Activated CD4-positive, alpha-beta memory T cell treated with anti-CD3 and anti-CD28 coated beads for 36 hours (primary cell): ENCODE measurements at regions not wholly inside any gene's neighbourhood (a gene's known extent, or its start where the extent isn't known, plus 50 kb on each side); places are given as distances from the start of the nearest gene placed in this dataset.

Experiments used
- CTCF ChIA-PET: fragments of 350-600 bp; sonication (Branson Sonifier 250); formaldehyde crosslinking; loops from one replicate; lab custom pipeline; 2021; ENCODE audit warnings: antibody characterized with exemption, inconsistent platforms; lab: Charles Lee
- POLR2A ChIA-PET: fragments of 350-600 bp; sonication (Branson Sonifier 250); formaldehyde crosslinking; loops from one replicate; lab custom pipeline; 2021; ENCODE audit warnings: antibody characterized with exemption; lab: Charles Lee
- DNase-seq: peaks from one replicate; pipeline ENCODE4 v3.0.0-alpha.2; 2020
- H3K27ac Mint-ChIP-seq: one replicate; pipeline ENCODE4 v1.8.0; 2021; ENCODE audit warnings: mixed read lengths
- H3K27me3 Mint-ChIP-seq: one replicate; pipeline ENCODE4 v1.8.0; 2021; ENCODE audit warnings: mixed read lengths
- H3K36me3 Mint-ChIP-seq: one replicate; pipeline ENCODE4 v1.8.0; 2021; ENCODE audit warnings: mixed read lengths
- H3K4me1 Mint-ChIP-seq: one replicate; pipeline ENCODE4 v1.8.0; 2021; ENCODE audit warnings: low read depth, mixed read lengths
- H3K4me3 Mint-ChIP-seq: one replicate; pipeline ENCODE4 v1.8.0; 2021; ENCODE audit warnings: mild to moderate bottlenecking, mixed read lengths
- H3K9me3 Mint-ChIP-seq: one replicate; pipeline ENCODE4 v1.8.0; 2021; ENCODE audit warnings: mixed read lengths
- intact Hi-C: fragments of 100-400 bp; cut with micrococcal nuclease; formaldehyde crosslinking; loops from one replicate; pipeline ENCODE4 v1.15.1; 2023

DNA sequence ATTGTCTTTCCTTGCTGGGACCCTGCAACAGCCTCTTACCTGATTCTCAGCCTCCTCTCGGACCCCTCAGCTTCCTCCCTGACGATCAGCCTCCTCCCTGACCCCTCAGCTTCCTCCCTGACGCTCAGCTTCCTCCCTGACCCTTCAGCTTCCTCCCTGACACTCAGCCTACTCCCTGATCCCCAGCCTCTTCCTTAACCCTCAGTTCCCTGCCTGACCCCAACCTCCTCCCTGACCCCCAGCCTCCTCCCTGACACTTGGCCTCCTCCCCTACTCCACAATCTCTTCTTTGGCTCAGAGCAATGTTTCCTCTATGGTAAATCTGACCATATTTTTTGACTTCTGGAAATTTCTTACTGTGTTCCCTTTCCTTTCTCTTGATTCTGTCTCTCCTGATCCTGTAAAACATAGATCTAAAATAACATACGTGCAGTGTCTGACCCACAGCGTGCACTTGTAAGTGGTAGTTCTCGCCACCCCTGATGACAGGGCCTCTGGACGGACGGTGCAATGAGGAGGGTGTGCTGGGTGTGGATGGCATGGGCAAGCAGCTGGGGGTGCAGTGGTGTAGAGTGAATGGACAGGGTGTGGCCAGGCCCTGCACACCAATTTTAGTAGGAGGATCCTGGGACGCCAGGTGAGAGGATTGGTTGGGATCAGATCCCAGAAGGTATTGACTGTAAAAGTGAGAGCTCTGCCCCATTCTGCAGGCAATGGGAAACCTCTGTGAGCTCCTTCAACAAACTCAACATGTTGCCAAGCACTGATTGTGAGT is 264.1 kb downstream of the FOXD2 start:
- CTCF ChIA-PET, result interaction anchor here (1.2 to 12.9 kb wide), 3 partner anchors 8 to 439 kb away, joined by 3 to 237 read pairs (median 3); partner anchors contain the start of gene FOXD2

DNA sequence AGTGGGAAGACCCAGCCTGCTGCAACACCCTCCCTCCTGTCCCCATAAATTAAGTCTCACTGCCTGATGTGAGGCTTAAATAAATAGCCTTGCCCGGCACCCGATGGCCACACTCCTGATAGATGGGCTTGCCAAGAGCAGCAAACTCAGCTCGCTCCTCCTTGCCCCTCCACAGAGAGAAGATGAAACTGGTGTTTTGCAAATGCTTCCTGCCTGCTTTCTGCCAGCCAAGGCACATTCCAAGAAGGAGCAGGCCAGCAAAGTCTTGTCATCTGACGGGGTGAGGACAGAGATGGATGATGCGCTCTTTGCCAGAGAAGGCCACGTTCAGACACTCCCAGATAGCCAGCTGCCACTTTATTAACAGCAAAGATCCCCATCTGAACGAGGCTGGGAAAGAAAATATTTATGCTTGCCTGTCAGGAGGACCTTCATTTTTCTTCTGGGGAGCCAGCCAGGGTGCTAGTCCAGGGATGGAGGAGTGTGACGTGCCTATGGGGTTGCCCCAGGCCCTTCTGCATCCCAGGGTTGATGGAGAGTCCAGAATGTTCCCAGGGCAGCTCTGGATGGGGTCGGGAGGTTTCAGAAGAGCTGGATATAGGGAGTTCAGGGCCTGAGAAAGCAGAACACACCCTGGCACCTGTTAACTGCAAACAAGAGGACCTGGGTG is 265.4 kb downstream of the FOXD2 start:
- intact Hi-C loops, result no loop called here
- Mint-ChIP-seq H3K27me3 (peaks cover 24% of the 10 kb centered on the region), H3K36me3 (no peaks in the 10 kb centered on the region), H3K4me3 (no peak overlapping the region), H3K27ac (no peak overlapping the region), H3K9me3 (no peaks in the 10 kb centered on the region), H3K4me1 (peaks cover 3% of the 10 kb centered on the region)
- ChIA-PET POLR2A (no interaction called here), CTCF (interaction anchor here (0.6 to 12.9 kb wide), 3 partner anchors 23 to 269 kb away, joined by 3 to 237 read pairs (median 8); partner anchors contain the start of gene FOXD2)
- no peak for DNase-seq

More for the DNA sequence above, 264.1 kb downstream of the FOXD2 start:
- no peaks in the 10 kb centered on the region for H3K9me3 Mint-ChIP-seq
- H3K4me1 Mint-ChIP-seq, result no peaks in the 10 kb centered on the region
- POLR2A ChIA-PET, result no interaction called here
- no peak for DNase-seq
- H3K27ac Mint-ChIP-seq, result no peak overlapping the region
- H3K36me3 Mint-ChIP-seq, result no peaks in the 10 kb centered on the region
- H3K4me3 Mint-ChIP-seq, result no peak overlapping the region
- intact Hi-C loops, result no loop called here
- peaks cover 20% of the 10 kb centered on the region for H3K27me3 Mint-ChIP-seq

DNA sequence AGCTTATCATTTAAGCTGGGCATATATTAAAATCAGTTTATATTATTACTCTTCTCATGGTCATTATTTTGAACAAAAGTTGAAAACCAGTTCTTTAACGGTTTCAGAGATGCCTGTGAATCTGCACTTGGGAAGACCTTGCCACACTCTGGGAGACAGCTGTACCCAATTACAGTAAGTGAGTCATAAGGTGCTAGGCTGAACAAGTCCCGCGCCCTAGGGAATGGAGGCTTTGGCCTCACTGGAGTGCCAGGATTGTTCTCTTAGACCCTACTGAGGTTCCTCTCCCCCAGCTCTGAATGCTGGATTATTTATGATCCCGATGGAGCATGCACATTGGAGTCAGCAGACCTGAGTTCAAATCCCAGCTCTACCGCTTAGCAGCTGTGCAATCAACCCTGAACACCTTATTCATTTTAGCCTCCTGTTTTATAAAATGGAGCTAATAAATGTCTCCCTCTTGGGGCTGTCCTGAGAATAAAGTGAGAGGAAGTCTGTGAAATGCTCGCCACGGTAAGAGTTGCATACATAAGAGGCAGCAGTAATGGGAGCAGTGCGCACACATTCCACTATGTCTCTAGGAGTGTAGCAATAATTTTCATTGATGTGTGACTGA is 266.2 kb downstream of the FOXD2 start:
- no peak overlapping the region for H3K4me3 Mint-ChIP-seq

DNA sequence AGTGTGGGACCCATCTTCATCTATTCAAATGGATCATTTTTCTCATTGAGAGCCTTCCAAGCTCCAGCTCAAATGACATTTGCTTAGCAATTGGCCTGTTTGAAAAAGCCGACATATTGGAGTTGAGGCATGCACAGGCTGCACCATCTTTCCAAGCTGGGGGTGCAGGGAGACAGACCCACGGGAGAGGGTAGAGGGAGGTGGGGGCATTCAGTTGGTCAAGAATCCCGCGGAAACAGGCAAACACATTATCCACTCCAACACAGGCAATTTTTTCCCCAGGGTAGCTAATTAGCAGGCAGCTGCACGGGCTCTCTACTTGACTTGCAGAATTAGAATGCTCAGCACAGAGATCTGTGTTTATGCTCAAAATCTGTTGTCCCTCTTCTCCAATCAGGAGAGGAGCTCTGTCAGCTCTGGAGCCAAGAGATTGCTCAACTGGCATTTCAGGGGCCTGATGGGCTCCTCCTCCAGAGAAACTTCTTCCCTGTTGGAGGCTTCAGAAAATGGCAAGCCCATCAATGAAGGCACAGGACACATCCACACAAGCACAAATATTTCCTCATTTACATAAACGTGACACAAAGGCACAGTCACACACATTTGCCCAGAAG is 267.8 kb downstream of the FOXD2 start:
- intact Hi-C loops, result no loop called here
- no peak overlapping the region for H3K4me3 Mint-ChIP-seq
- no peak overlapping the region for H3K27ac Mint-ChIP-seq
- peaks cover 36% of the 10 kb centered on the region for H3K27me3 Mint-ChIP-seq
- ChIA-PET CTCF (interaction anchor here (1.5 to 12.9 kb wide), 2 partner anchors 21 to 272 kb away, joined by 10 to 237 read pairs; partner anchors contain the start of gene FOXD2), POLR2A (no interaction called here)
- DNase-seq, result no peak
- H3K4me1 Mint-ChIP-seq, result peaks cover 7% of the 10 kb centered on the region
- no peaks in the 10 kb centered on the region for H3K36me3 Mint-ChIP-seq
- H3K9me3 Mint-ChIP-seq, result no peaks in the 10 kb centered on the region

More for the DNA sequence above, 266.2 kb downstream of the FOXD2 start:
- CTCF ChIA-PET, result interaction anchor here (0.6 to 12.9 kb wide), 4 partner anchors 22 to 270 kb away, joined by 3 to 237 read pairs (median 6); partner anchors contain the start of gene FOXD2
- peaks cover 5% of the 10 kb centered on the region for H3K4me1 Mint-ChIP-seq
- POLR2A ChIA-PET, result no interaction called here
- no peak overlapping the region for H3K27ac Mint-ChIP-seq
- H3K9me3 Mint-ChIP-seq, result no peaks in the 10 kb centered on the region
- intact Hi-C loops, result no loop called here
- no peak for DNase-seq
- H3K27me3 Mint-ChIP-seq, result peaks cover 27% of the 10 kb centered on the region
- H3K36me3 Mint-ChIP-seq, result no peaks in the 10 kb centered on the region

DNA sequence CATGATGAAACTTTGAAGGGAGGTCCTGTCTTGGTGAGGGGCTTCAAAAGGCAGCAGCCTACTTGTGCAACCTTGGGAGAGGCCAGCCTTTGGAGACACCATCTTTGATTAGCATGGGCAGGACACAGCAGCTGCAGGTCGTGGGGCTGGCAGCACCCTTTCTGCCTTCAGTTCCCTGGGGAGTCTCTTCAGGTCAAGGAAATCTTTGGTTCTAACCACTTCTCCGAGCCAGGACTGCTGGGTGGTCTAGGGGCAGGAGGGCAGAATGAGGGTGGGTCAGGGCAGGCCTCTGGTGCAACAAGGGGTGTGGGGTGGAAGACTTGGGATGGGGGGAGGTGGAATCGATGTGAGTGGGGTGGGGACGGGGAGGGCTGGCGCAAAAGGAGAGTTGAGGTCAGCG is 269.7 kb downstream of the FOXD2 start:
- Mint-ChIP-seq H3K4me1 (peaks cover 7% of the 10 kb centered on the region), H3K36me3 (no peaks in the 10 kb centered on the region), H3K27ac (no peak overlapping the region), H3K27me3 (peaks cover 49% of the 10 kb centered on the region), H3K4me3 (no peak overlapping the region), H3K9me3 (no peaks in the 10 kb centered on the region)
- CTCF ChIA-PET, result interaction anchor here (1.2 to 12.9 kb wide), 2 partner anchors 273 to 319 kb away, joined by 3 to 237 read pairs; partner anchors contain the start of gene FOXD2
- no peak for DNase-seq
- POLR2A ChIA-PET, result no interaction called here
- intact Hi-C loops, result no loop called here

DNA sequence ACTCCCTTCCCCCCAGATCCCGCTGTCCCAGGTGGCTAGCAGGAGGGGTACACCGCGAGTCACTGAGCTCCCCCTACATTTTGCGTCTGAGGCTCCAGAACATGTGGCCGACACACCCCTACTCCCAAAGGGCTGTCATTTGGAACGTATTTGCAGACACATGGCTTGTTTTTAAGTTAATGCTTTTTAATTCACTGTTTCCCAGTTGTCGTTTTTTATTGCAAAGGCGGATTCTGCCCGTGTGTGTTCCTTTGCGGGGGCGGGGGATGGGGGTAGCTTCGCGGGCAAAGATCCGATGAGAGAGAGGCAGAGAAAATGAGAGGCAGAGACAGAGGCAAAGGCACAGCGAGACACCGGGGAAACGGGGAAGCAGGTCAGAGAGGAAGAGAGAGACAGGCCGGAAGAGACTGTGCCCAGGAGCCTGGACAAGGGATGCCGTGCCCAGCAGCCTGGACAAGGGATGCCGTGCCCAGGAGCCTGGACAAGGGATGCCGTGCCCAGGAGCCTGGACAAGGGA is 270.2 kb downstream of the FOXD2 start:
- no peaks in the 10 kb centered on the region for H3K9me3 Mint-ChIP-seq
- intact Hi-C loops, result no loop called here
- peaks cover 54% of the 10 kb centered on the region for H3K27me3 Mint-ChIP-seq
- ChIA-PET POLR2A (no interaction called here), CTCF (interaction anchor here (0.8 to 12.9 kb wide), 6 partner anchors 18 to 530 kb away, joined by 3 to 237 read pairs (median 7); partner anchors contain the start of gene FOXD2)
- H3K36me3 Mint-ChIP-seq, result no peaks in the 10 kb centered on the region
- DNase-seq, result no peak
- H3K27ac Mint-ChIP-seq, result no peak overlapping the region
- H3K4me1 Mint-ChIP-seq, result peaks cover 7% of the 10 kb centered on the region
- H3K4me3 Mint-ChIP-seq, result no peak overlapping the region

DNA sequence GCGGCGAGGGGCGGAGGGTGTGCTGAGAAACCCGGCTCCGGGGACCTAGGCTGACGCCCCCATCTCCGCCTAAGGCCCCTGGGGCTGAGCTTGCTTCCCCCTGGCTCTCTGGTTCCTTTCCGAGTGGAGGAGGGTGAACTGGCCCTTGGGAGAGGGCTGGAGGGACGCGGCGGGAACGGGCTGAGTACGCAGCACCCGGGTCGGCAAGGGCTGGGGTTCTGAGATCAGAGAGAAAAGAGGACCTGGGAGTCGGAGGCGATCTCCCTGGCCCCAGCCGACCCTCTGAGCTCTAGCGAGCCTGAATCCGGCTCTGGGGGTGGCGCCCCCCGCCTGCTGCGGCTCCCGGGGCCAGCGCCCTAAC is 270.8 kb downstream of the FOXD2 start:
- Mint-ChIP-seq H3K36me3 (no peaks in the 10 kb centered on the region), H3K4me3 (no peak overlapping the region), H3K9me3 (no peaks in the 10 kb centered on the region), H3K27ac (no peak overlapping the region), H3K27me3 (peaks cover 59% of the 10 kb centered on the region), H3K4me1 (peaks cover 7% of the 10 kb centered on the region)
- no peak for DNase-seq
- intact Hi-C loops, result no loop called here
- CTCF ChIA-PET, result interaction anchor here (0.8 to 12.9 kb wide), 5 partner anchors 17 to 530 kb away, joined by 3 to 237 read pairs (median 11); partner anchors contain the start of gene FOXD2
- POLR2A ChIA-PET, result no interaction called here

DNA sequence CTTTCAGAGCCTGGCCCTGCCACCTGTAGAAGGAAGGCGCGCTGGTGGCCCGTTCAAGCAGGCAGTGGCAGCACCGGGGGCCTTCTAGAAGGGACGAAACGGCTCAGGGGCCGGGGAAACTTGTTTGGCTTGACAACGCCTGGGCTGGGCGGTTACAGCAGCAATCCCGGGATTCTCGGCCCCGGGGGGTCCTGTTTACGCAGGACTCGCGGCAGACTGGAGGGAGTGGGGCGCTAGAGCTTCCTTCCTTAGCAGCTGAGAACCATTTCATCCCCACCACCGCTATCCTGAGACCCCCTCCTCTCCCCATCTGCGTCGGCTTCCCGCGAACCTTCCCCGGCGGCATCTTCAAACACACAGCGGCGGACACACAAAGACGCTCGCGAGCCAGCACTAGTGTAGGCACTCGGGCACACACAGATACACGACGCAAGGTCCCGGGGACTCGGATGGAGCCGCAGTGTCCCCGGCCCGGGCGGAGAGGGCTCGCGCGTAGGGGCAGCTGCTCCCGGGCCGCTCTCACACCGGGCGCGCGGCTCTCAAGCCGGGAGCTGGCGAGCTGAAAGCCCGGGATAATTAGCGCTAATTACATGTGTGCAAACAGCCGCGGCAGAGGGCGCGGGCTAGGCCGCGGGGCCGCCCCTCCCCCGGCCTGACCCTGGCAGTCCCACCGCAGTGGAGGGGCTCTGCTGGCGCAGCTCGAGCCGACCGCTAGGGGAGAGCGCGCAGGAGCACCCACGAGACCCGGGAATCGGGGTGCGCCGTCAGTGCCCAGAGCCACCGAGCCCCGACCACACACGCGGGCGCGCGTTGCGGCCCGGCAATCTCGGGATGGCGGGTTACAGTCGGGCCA is 271.4 kb downstream of the FOXD2 start:
- Mint-ChIP-seq H3K4me1 (peaks cover 7% of the 10 kb centered on the region), H3K36me3 (no peaks in the 10 kb centered on the region), H3K9me3 (no peaks in the 10 kb centered on the region), H3K27ac (no peak overlapping the region), H3K4me3 (no peak overlapping the region), H3K27me3 (peaks cover 65% of the 10 kb centered on the region)
- POLR2A ChIA-PET, result no interaction called here
- DNase-seq, result no peak
- intact Hi-C loops, result no loop called here
- CTCF ChIA-PET, result interaction anchor here (0.7 to 12.9 kb wide), 14 partner anchors 9 to 531 kb away, joined by 3 to 237 read pairs (median 7); partner anchors contain the start of gene FOXD2

DNA sequence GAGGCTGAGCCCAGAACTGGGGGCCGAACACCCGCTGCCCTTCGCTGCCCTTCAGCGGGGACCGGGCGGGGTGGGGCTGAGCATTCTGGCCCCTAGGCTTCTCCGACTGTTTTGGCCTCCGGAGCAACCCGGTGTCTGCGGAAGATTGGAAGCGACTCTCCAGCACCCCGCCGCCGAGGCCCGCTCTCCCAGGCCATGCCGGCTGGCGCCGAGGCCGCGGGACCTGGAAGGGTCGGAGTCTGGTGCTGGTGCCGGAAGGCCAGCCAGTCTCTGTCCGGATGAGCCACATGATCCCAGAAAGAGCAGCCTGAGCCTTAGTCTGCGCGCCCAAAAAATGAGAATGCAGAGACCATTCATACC is 272.0 kb downstream of the FOXD2 start:
- Mint-ChIP-seq H3K27me3 (peaks cover 65% of the 10 kb centered on the region), H3K27ac (no peak overlapping the region), H3K4me1 (peaks cover 7% of the 10 kb centered on the region), H3K36me3 (no peaks in the 10 kb centered on the region), H3K4me3 (no peak overlapping the region), H3K9me3 (no peaks in the 10 kb centered on the region)
- no peak for DNase-seq
- intact Hi-C loops, result loop anchor here (1.0 to 5.0 kb wide), 4 partner anchors 16 to 533 kb away; no protein-coding TSS in a partner anchor
- POLR2A ChIA-PET, result interaction anchor here (1.0 kb wide), 1 partner anchor 273 kb away, joined by 4 read pairs; no protein-coding TSS in a partner anchor
- CTCF ChIA-PET, result interaction anchor here (0.7 to 12.9 kb wide), 31 partner anchors 8 to 531 kb away, joined by 3 to 237 read pairs (median 4); partner anchors contain the start of genes FOXD2 and PDZK1IP1

DNA sequence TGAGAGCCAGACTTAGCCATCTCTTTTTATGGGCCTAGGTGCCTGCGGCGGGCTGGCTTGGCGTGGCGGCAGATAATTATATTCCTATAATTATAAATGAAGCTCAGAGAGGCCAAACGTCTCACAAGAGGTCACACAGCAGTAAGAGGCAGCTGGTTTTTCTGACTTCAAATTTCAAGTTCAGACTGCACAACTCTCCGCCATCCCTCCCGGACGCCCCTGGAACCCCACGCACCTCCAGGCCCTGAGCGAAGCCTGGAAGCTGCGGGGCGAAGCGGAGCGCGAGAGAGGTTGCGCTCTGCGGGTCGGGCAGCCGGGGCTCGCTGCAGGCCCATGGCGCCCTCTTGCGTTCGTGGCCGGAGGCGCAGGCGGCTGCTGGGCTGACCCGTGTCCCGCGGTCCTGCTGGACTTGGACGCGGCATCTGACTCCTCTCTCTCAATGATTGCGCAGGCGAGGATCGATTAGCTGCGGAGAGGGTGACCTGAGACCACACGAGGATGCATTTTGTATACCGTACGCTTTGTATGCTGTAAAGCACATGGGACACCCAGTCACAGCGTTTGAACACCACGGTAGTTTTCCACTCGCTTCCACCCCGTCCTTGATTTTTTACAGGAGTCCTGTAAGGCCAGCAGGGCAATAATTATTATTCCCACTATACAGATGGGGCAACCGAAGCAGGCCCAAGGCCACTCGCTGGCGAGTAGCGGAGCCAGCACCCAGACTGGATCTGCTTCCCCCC is 272.7 kb downstream of the FOXD2 start:
- peak; percentile 77 for DNase-seq
- Mint-ChIP-seq H3K4me1 (peaks cover 7% of the 10 kb centered on the region), H3K4me3 (peak overlapping the region; percentile 18), H3K27me3 (peaks cover 69% of the 10 kb centered on the region), H3K36me3 (no peaks in the 10 kb centered on the region), H3K9me3 (no peaks in the 10 kb centered on the region), H3K27ac (no peak overlapping the region)
- ChIA-PET POLR2A (interaction anchor here (1.0 kb wide), 1 partner anchor 274 kb away, joined by 4 read pairs; no protein-coding TSS in a partner anchor), CTCF (interaction anchor here (0.6 to 12.9 kb wide), 31 partner anchors 8 to 762 kb away, joined by 3 to 237 read pairs (median 4); partner anchors contain the start of genes FOXD2 and PDZK1IP1)
- intact Hi-C loops, result loop anchor here (1.0 to 5.0 kb wide), 4 partner anchors 16 to 533 kb away; no protein-coding TSS in a partner anchor
